HepG2 (cell line): ENCODE measurements at regions not wholly inside any gene's neighbourhood (a gene's known extent, or its start where the extent isn't known, plus 50 kb on each side); places are given as distances from the start of the nearest gene placed in this dataset.

ENCODE experiments used
- ATAC-seq: fragments of 200-7000 bp; cut with Tn5 transposase; 3 replicates; pipeline ENCODE4 v1.9.1; 2020; ENCODE audit warnings: mild to moderate bottlenecking, moderate library complexity
- BruUV-seq: library from RNA; stranded (reverse); fragments of 400-500 nt; replicated peaks from 2 replicates; lab custom pipeline; 2021; lab: Mats Ljungman, UMichigan
- CTCF ChIA-PET: fragments of 300-600 bp; formaldehyde crosslinking; extraction: SDS; loops from one replicate; lab custom pipeline; 2021; ENCODE audit warnings: low total read pairs, inconsistent platforms, low intra/inter-chr PET ratio; lab: Yijun Ruan, JAX
- POLR2A ChIA-PET: fragments of 350-600 bp; sonication (Branson Sonifier 250); formaldehyde crosslinking; loops from one replicate; lab custom pipeline; 2020; ENCODE audit warnings: antibody characterized with exemption, inconsistent platforms; lab: Yijun Ruan, JAX
- DNase-seq: peaks from one replicate; pipeline ENCODE4 v3.0.0-alpha.2; 2015; ENCODE audit warnings: low spot score
- FAIRE-seq: peaks from 3 replicates; lab custom pipeline; 2011; peaks lifted over from hg19 to GRCh38; lab: Jason Lieb, UNC
- H2AFZ ChIP-seq: one replicate; pipeline ENCODE4 v1.6.1; 2011; ENCODE audit warnings: low read length, inconsistent platforms
- H3K27ac ChIP-seq: fragments of 300-600 bp; 3 replicates; pipeline ENCODE4 v1.8.0; 2011; ENCODE audit warnings: mixed run types, mild to moderate bottlenecking, mixed read lengths, low read length, inconsistent platforms; ENCODE audit not compliant: insufficient read depth; ENCODE audit errors: extremely low read length
- H3K27me3 ChIP-seq, 2 experiments: fragments of 200-600 bp in 1 of 2; 2 replicates in 1 of 2; 3 replicates in 1 of 2; pipeline versions ENCODE4 v1.6.0 to v1.8.0; 2011; ENCODE audit warnings: low read length in 2 of 2, mild to moderate bottlenecking in 2 of 2, moderate library complexity in 2 of 2, inconsistent platforms in 1 of 2; ENCODE audit not compliant: insufficient read depth in 2 of 2, control insufficient read depth in 1 of 2
- H3K36me3 ChIP-seq, 2 experiments: fragments of 200-600 bp in 1 of 2; replicated peaks in 1 of 2; 2 replicates in 1 of 2; 3 replicates in 1 of 2; pipeline versions ENCODE4 v1.5.1 to v1.8.0; 2011; ENCODE audit warnings: low read length in 2 of 2, inconsistent platforms in 1 of 2; ENCODE audit not compliant: insufficient read depth in 2 of 2, control insufficient read depth in 1 of 2
- H3K4me1 ChIP-seq: 2 replicates; pipeline ENCODE4 v1.5.1; 2012; ENCODE audit warnings: low read length, inconsistent platforms; ENCODE audit not compliant: insufficient read depth
- H3K4me2 ChIP-seq: 2 replicates; pipeline ENCODE4 v1.6.0; 2011; ENCODE audit warnings: low read depth, low read length, inconsistent platforms
- H3K4me3 ChIP-seq, 3 experiments: fragments of 200-600 bp in 1 of 3; sonication (generic), shearing (Covaris generic) in 1 of 3; replicated peaks in 1 of 3; 2 replicates each; pipeline ENCODE4 v1.5.1; 2011 to 2016; ENCODE audit warnings: low read length in 3 of 3, inconsistent platforms in 2 of 3, low read depth in 2 of 3, mild to moderate bottlenecking in 2 of 3, control low read depth in 1 of 3, mixed read lengths in 1 of 3; ENCODE audit not compliant: insufficient read depth in 1 of 3
- H3K79me2 ChIP-seq: one replicate; pipeline ENCODE4 v1.6.1; 2011; ENCODE audit warnings: low read length, inconsistent platforms; ENCODE audit not compliant: insufficient read depth
- H3K9ac ChIP-seq: 2 replicates; pipeline ENCODE4 v1.6.0; 2011; ENCODE audit warnings: mild to moderate bottlenecking, low read depth, low read length, inconsistent platforms; ENCODE audit not compliant: insufficient read depth
- H3K9me3 ChIP-seq: 2 replicates; pipeline ENCODE4 v1.5.1; 2012; ENCODE audit warnings: mild to moderate bottlenecking, low read length
- H4K20me1 ChIP-seq: 2 replicates; pipeline ENCODE4 v1.6.0; 2011; ENCODE audit warnings: inconsistent platforms, mild to moderate bottlenecking, low read length, moderate library complexity; ENCODE audit not compliant: insufficient read depth
- FOXK2 ChIP-seq: fragments of 450-650 bp; IDR thresholded peaks from 2 replicates; pipeline ENCODE4 v1.6.1; 2016
- HCFC1 ChIP-seq: fragments of 150-350 bp; IDR thresholded peaks from 2 replicates; pipeline ENCODE4 v1.6.1; 2014; ENCODE audit warnings: low read depth, low read length
- ZBTB43 ChIP-seq: sonication (generic); formaldehyde crosslinking; conservative IDR thresholded peaks from 2 replicates; pipeline ENCODE4 v1.4.0; 2020; ENCODE audit warnings: missing genetic modification reagents
- ZFP36L2 ChIP-seq: sonication (generic); formaldehyde crosslinking; IDR thresholded peaks from 2 replicates; pipeline ENCODE4 v1.4.0; 2020; ENCODE audit warnings: missing genetic modification reagents
- ZFP37 ChIP-seq: sonication (generic); formaldehyde crosslinking; IDR thresholded peaks from 2 replicates; pipeline ENCODE4 v1.4.0; 2020; ENCODE audit warnings: missing genetic modification reagents, borderline replicate concordance
- ZNF639 ChIP-seq: conservative IDR thresholded peaks from 2 replicates; pipeline ENCODE4 v1.6.1; 2018; ENCODE audit warnings: missing genetic modification reagents
- ZNF761 ChIP-seq: sonication (generic); formaldehyde crosslinking; conservative IDR thresholded peaks from 2 replicates; pipeline ENCODE4 v1.4.0; 2020; ENCODE audit warnings: mild to moderate bottlenecking, missing genetic modification reagents
- WGBS: methylation state at CpG from one replicate; pipeline ENCODE4 v1.1.6; 2017; ENCODE audit warnings: low lambda C conversion rate; 5-methylcytosine and 5-hydroxymethylcytosine counted together
- in situ Hi-C: cut with HindIII; loops from 2 replicates; pipeline ENCODE4 v1.10.0; 2017; ENCODE audit warnings: low pct_unique_long_range_greater_than_20kb; ENCODE audit not compliant: extremely low pct_ligation_motif_present
- intact Hi-C: fragments of 100-400 bp; cut with micrococcal nuclease; formaldehyde crosslinking; loops from one replicate; pipeline ENCODE4 v1.10.0; 2022; ENCODE audit not compliant: unreplicated experiment

GRCh38 chr13:106101201-106101600 lies 434.3 kb downstream of the EFNB2 start:
- intact Hi-C loops: no loop called here
- FAIRE-seq: no peak
- in situ Hi-C loops: no loop called here
- DNase-seq: no peak
- H2AFZ ChIP-seq: no peak overlapping the region
- POLR2A ChIA-PET: no interaction called here
- TF ChIP-seq HCFC1 (no peak), ZNF639 (CRISPR knock-in tag) (no peak), FOXK2 (no peak), ZFP37 (CRISPR knock-in tag) (no peak), ZFP36L2 (CRISPR knock-in tag) (no peak), ZNF761 (CRISPR knock-in tag) (no peak), ZBTB43 (CRISPR knock-in tag) (no peak)
- ATAC-seq: no peak
- no peaks in the 10 kb centered on the region for H4K20me1 ChIP-seq
- H3K36me3 ChIP-seq: no peaks in the 10 kb centered on the region
- H3K79me2 ChIP-seq: no peaks in the 10 kb centered on the region
- no peak overlapping the region for H3K4me3 ChIP-seq
- no peak overlapping the region for H3K9ac ChIP-seq
- H3K4me2 ChIP-seq: no peak overlapping the region
- CTCF ChIA-PET: no interaction called here
- no peaks in the 10 kb centered on the region for H3K9me3 ChIP-seq
- WGBS: 3% methylated on average over 5 of the region's 5 CpGs
- no peaks in the 10 kb centered on the region; a peak in 1 of 5 replicates for H3K27me3 ChIP-seq
- no peak overlapping the region for H3K27ac ChIP-seq
- BruUV-seq: no TSS peak
- H3K4me1 ChIP-seq: no peaks in the 10 kb centered on the region
